Liver (tissue), 3 donors: ENCODE measurements at regions not wholly inside any gene's neighbourhood (a gene's known extent, or its start where the extent isn't known, plus 50 kb on each side); places are given as distances from the start of the nearest gene placed in this dataset.

ENCODE experiments used
- CTCF ChIP-seq: fragments of 150-350 bp; IDR thresholded peaks from 2 replicates; pipeline ENCODE4 v1.5.1; 2017; ENCODE audit warnings: improper control_type of control experiment, low read depth, low read length; ENCODE audit not compliant: missing input control
- EGR1 ChIP-seq, 2 donors: IDR thresholded peaks; 2 replicates each; pipeline ENCODE4 v1.6.1; 2016 to 2018; ENCODE audit warnings: antibody characterized with exemption in 2 of 2, low read depth in 2 of 2
- HNF4G ChIP-seq: IDR thresholded peaks from 2 replicates; pipeline ENCODE4 v1.6.1; 2016; ENCODE audit warnings: antibody characterized with exemption
- JUND ChIP-seq, 2 donors: IDR thresholded peaks; 2 replicates each; pipeline ENCODE4 v1.6.1; 2016; ENCODE audit warnings: antibody characterized with exemption in 2 of 2
- MAX ChIP-seq: IDR thresholded peaks from 2 replicates; pipeline ENCODE4 v1.6.1; 2016; ENCODE audit warnings: antibody characterized with exemption
- NR2F2 ChIP-seq: IDR thresholded peaks from 2 replicates; pipeline ENCODE4 v1.6.1; 2016; ENCODE audit warnings: antibody characterized with exemption
- REST ChIP-seq: IDR thresholded peaks from 2 replicates; pipeline ENCODE4 v1.6.1; 2016; ENCODE audit warnings: antibody characterized with exemption, mild to moderate bottlenecking
- RXRA ChIP-seq, 2 donors: IDR thresholded peaks; 2 replicates each; pipeline ENCODE4 v1.6.1; 2017 to 2018; ENCODE audit warnings: antibody characterized with exemption in 2 of 2, mild to moderate bottlenecking in 1 of 2
- TAF1 ChIP-seq: conservative IDR thresholded peaks from 2 replicates; pipeline ENCODE4 v1.6.1; 2016; ENCODE audit warnings: antibody characterized with exemption, mild to moderate bottlenecking
- donor health status: healthy.
- donor health status: healthy.

GRCh38 chr9:135249191-135249590 lies 161.7 kb downstream of the OLFM1 start:
- TF ChIP-seq TAF1 (no peak), JUND (IDR thresholded peaks at IDR 0.05) (no peak), CTCF (no peak), REST (no peak), MAX (no peak), RXRA (IDR thresholded peaks at IDR 0.05) (no peak), HNF4G (no peak), NR2F2 (no peak), EGR1 (IDR thresholded peaks at IDR 0.05; ENCODE audit: low read depth in 2 of 2) (no peak)
